HG03064 (cell line): ENCODE measurements at regions not wholly inside any gene's neighbourhood (a gene's known extent, or its start where the extent isn't known, plus 50 kb on each side); places are given as distances from the start of the nearest gene placed in this dataset.

ENCODE experiments used
- ATAC-seq: cut with Tn5 transposase; IDR thresholded peaks from one replicate; pipeline ENCODE4 v1.9.1; 2021; ENCODE audit warnings: low read depth; ENCODE audit not compliant: unreplicated experiment

DNA sequence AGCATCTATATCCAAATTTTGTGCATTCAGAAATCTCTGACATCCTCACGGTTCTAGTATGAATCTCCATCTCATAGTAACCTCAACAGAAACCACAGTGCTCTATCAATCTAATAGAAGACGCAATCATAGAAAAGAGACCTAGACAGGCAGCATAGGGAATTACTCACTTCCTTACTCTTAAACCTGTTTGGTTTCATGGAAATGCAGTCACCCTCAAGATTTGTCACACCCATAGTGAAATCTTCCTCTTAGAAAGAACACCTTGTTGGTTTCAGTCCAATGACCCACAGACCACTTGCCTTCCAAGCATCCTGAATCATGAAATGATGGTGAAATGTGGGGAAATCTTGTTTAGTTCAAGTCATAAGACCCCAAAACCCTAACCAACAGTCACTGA is 166.1 kb upstream of the PRDM1 start:
- ATAC-seq = no peak

DNA sequence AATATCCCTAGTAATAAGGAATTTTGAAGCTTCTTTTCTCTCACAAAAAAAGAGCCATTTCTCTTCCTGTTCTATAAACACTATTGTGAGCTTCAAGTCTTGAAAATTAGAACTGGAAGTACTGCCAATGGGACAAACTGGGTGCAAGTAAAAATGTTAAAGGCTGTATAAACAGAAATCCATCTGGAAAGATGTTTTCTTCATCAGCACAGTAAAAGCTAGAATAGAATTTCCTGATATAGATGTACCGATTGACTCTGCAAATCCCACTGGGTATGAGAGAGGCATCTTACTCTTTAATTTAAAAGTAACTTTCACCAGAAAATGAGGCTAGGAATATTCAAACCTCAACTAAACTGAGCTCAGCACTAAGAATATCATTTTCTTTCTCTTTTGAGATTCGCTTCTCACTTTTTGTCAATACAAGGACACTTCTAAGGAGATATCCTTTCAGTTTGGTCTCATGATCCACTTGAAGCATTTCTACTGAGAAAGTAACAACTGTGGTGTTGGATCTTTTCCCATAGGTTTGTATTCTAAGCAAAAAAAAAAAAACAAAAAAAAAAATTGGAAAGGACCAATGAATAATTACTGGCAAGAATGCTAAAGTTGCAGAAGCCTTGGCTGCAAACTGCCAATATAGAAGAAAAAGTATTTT is 169.0 kb upstream of the PRDM1 start:
- ATAC-seq = no peak

GRCh38 chr6:105911106-105911629 is 175.0 kb upstream of the PRDM1 start:
- no peak for ATAC-seq

GRCh38 chr6:105909106-105909505 is 177.0 kb upstream of the PRDM1 start:
- ATAC-seq = no peak

DNA sequence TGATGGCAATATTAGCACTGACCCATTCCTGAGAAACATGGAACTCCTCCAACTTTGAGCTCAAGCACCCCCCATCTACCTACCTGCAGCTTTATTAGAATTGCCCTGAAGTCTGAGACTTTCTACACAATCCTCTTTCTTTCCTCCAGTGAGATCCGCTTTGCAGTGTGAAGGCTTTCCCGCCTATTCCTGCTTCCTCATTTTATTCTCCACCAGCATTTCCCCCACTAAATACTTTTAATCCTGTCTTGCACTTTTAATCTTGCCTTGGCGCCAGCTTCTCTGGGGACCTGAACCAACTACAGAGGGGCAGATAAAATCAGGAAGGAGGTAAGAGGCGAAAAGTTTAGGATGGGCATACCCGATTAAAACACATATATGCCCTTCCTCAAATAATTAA is 178.1 kb upstream of the PRDM1 start:
- no peak for ATAC-seq

DNA sequence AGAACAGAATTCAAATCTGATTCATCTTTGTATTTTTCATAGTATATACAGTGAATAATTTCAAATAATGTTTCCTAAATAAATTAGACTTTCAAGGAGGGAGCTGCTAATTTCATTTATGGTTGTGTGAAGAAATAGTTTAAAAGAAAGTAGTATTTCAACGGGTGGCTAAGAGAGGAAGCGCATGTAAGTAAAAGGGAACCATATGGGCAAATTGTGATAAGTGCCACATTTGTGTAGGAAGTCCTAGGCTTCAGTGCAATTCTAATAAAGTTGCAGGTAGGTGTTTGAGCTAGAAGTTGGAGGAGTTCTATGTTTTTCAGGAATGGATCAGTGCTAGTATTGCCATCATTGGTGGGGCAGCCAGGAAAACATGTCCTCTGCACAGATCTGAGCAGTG is 178.8 kb upstream of the PRDM1 start:
- no peak for ATAC-seq

- ATAC-seq = no peak
Observed at GRCh38 chr6:105902401-105903031, 183.6 kb upstream of the PRDM1 start.

DNA sequence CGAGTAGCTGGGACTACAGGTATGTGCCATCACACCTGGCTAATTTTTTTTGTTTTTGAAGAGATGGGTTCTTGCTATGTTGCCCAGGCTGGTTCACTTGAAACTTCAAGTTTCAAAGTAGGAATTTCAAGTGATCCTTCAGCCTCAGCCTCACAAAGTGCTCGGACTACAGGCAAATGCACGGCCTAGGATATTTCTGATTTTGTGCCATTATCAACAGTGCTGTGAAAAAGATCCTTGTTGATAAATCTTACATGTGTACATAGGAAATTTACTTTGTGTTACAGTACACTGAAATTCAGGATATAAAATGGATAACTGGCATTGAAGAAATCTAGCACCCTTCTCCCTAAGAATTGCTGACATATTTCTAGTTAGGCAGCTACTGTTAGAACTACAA is 184.6 kb upstream of the PRDM1 start:
- ATAC-seq = no peak

DNA sequence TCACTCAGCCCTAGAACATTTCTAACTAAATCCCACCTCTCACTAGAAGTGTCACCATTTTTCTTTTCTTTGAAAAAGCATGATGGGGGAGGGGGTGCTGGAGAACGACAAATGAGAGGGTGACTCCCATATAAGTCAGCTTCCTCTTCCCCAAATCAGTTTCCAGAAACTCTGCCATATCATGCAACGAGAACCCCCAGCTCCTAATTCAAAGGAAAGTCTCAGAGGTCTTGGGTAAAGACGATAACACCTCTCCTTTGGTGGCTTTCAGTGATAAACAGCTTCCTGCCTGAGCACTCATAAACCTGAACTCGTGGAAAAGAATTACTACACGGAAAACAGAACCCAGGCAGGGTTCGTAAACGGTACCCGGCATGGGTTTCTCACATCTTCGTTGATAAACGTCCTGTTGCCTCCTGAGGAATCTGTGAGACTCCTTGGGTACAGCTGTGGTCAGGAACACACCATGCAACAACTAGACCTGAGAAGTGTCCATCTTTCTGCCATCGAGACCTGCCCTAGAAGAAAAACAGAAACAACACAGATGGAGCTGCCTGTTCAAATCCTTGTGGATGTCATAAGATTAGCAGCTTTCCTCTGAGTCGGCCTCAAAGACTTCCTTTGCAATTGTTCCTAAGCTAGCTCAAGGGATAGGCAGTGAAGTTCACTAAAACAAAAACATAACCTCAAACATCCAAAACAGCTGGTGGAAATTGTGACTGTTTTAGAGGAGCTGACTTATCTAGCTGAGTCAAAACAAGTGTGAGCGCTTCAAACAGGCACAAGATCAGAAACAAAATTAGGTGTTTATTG is 185.8 kb upstream of the PRDM1 start:
- ATAC-seq = no peak

DNA sequence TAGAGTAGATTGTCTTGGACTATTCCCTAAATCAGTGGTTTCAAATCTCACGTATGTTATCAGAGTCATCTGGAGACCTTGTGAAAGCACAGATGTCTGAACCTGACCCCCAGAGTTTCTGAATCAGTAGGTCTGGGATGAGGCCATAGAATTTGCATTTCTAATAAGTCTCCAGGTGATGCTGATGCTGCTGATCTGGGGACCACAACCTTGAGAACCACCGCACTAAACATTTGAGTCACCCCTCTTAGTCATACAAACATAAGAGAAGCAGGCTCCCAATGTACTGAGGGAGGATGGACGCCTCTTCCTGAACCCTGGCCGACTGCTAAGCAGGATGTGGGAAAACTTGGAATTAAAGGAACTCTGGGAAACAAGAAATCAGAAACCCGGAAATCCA is 187.8 kb upstream of the PRDM1 start:
- ATAC-seq = peak; percentile 63

DNA sequence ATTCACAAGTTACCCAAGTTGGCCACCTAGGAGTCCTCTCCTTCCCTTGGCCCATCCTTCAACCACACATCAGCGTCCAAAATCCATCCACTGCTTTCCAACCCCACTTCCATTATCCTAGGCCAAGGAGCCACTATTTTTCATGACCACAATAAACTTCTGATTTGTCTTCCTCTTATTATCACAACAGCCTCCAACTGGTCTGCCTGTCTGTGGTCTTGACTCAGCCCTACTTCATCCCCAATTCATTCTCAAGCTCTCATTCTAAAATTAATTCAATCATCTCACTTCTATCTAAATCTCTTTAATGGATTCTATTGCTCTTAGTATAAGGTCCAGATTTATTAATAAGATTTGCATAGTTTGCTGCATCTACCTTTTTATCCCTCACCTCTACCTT is 189.0 kb upstream of the PRDM1 start:
- ATAC-seq = no peak

DNA sequence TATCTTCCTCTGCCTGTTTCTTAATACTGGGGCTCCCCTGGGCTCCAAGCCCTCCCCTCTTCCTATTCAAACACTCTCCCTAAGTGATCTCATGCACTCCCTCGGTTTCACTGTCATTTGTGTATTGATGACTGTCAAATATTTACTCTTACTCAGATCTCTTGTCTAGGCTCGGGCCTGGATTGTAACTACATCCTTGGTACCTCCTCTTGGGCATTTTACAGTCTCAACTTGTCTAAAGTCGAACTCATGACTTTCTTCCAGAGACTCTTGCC is 189.4 kb upstream of the PRDM1 start:
- no peak for ATAC-seq

DNA sequence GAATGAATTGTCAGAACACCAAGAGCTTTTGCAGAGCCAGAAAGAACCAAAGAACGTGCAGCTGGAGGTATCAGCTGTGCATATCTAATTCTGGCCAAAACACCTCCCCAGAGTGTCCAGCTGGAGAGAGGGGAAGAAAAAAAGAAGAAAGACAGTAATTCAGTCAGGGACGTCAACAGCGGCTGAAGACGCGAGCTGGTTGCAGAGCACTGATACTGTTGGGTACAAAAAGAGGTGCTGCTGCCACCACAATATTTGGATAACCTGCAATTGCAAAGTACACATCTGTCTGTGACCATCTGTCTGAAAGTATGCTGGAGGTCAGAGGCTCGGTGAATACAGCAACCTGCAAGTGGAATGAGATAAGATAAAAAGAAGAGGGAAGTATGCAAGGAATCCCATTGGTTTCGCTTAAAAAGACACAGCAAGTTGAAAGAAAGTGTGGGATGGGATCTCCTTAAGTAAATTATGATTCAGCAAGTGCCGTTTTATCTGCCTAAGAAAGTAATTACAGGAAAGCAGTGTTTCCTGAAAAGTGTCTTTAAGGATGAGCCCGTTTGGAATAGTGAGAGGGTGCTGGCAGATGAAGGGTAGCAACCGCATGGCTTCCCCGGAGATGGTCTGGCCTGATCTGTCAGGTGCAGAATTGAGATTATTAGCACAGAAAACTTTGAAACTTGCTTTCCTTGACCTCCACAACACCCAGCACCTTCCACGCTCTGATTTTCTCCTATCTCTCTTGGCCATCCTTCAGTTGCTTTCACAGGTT is 189.9 kb upstream of the PRDM1 start:
- ATAC-seq = no peak

GRCh38 chr6:105894556-105894955 is 191.6 kb upstream of the PRDM1 start:
- ATAC-seq = no peak

DNA sequence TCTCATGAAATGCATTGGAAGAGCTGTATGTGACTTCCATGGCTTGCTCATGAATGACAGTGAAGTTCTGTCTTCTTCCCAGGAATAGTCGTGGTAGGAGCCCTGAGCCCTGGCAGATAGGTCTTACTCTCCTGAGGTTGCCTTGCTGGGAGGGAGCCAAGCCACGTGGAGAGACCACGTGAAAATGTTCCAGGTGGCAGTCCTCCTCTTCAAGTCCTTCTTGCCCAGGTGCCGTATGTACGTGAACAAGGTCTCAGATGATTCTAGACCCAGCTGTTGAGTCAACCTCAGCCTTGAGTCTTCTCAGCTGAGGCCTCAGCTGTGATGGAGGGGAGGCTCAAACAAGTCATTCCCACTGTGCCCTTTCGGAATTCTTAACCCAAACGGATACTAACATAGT is 192.4 kb upstream of the PRDM1 start:
- ATAC-seq = no peak

DNA sequence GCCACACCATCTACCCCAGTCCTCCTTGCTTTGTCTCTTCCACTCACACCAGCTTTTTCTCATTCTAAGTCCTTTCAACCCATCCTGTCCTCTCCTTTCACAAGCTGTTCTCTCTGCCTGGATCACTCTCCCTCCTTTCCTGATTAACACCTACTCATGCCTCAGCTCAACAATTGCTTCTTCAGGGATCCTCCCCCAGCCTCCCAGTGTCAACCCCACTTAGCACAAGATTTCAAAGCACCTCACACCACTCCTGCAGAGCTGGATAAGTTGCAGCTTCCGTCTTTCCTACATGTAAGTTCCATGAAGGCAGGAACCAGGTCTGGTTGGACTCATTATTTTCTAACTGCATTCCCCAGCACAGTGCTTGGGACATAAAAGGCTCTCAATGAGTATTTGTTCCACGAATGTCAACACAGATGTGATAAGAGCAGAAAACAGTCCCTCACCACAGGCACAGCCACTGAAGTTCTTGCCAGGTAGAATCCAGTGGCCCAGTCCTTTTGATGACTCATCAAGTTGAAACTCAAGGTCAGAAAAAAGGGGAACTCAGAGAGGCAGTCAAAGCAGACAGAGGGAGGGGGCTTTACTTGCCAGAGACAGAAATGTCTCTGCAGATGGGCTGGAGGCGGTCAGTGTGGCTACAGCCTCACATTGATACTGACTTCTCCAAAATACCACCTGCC is 193.4 kb upstream of the PRDM1 start:
- ATAC-seq = peak; percentile 78

GRCh38 chr6:105890521-105891244 is 195.5 kb upstream of the PRDM1 start:
- ATAC-seq = no peak

GRCh38 chr6:105889902-105890301 is 196.2 kb upstream of the PRDM1 start:
- no peak for ATAC-seq

- ATAC-seq = no peak
Observed at GRCh38 chr6:105886814-105887544, 199.2 kb upstream of the PRDM1 start.
